ENCODE measurements at regions not wholly inside any gene's neighbourhood (a gene's known extent, or its start where the extent isn't known, plus 50 kb on each side); places are given as distances from the start of the nearest gene placed in this dataset.

DNA sequence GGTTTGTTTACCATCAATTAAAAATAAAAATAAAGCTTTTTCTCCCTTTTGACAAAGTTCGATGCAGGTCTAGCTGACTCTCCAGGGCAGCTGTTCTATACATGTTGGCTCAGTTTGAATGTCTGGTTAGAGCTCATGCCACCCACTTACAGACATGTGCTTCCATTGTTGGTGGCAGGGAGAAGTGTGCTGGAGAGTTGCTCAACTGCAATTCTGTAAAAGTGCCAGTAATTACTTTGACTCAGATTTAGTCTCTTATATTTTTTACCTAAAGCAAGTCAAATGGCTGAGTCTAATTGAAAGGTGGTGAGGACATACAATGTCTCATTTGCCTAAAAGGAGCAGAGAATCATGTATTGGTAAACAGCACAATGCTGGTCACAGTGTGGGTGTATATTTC lies 609.1 kb upstream of the SYT4 start:
- Mint-ChIP-seq H3K27ac (no peak overlapping the region), H3K9me3 (no peaks in the 10 kb centered on the region), H3K4me1 (no peaks in the 10 kb centered on the region), H3K27me3 (no peaks in the 10 kb centered on the region), H3K4me3 (no peak overlapping the region), H3K36me3 (ENCODE audit: low read depth) (no peaks in the 10 kb centered on the region)
- CTCF ChIA-PET: no interaction called here
- POLR2A ChIA-PET: no interaction called here
- no peak for DNase-seq

DNA sequence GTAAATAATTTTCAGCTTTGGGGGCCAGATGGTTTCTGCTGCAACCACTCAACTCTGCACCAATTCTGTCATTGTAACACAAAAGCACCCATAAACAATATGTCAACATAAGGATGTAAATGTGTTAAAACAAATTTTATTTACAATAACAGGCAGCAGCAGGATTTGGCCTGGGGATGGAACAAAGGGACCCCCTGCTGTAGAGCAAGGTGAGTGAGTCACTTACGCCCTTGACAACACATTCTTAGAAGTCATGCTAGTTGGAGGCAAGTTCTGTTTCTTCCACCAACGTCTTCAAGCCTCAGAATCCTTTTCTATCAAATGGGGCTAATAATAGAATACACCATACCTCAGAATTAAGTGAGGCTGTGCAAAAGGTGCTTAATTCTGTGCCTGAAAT lies 610.2 kb upstream of the SYT4 start:
- Mint-ChIP-seq H3K27me3 (no peaks in the 10 kb centered on the region), H3K27ac (no peak overlapping the region), H3K9me3 (no peaks in the 10 kb centered on the region), H3K4me3 (no peak overlapping the region), H3K36me3 (ENCODE audit: low read depth) (no peaks in the 10 kb centered on the region), H3K4me1 (no peaks in the 10 kb centered on the region)
- no peak for DNase-seq
- CTCF ChIA-PET: no interaction called here
- POLR2A ChIA-PET: no interaction called here

DNA sequence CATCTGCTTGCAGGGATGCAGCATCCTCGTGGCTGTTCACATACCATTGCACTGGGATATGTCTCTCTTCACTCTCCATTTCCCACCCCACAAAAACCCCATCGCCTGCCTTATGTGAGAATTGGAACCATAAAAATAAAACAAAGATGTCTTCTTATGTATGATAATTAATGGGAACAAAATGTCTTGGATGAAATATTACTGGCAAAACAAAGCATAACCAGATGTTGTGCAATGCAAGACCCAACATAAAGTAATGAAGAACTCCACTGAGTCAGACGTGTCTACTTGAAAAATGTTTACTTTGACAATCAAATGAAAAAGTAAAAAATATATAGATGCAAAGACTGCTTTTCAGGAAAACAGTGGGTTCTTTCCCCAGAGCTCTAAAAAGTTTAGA lies 611.3 kb upstream of the SYT4 start:
- no peaks in the 10 kb centered on the region for H3K36me3 Mint-ChIP-seq (ENCODE audit: low read depth)
- H3K27ac Mint-ChIP-seq: no peak overlapping the region
- POLR2A ChIA-PET: no interaction called here
- no peaks in the 10 kb centered on the region for H3K27me3 Mint-ChIP-seq
- no peak overlapping the region for H3K4me3 Mint-ChIP-seq
- no peak for DNase-seq
- no peaks in the 10 kb centered on the region for H3K4me1 Mint-ChIP-seq
- CTCF ChIA-PET: no interaction called here
- H3K9me3 Mint-ChIP-seq: no peaks in the 10 kb centered on the region

DNA sequence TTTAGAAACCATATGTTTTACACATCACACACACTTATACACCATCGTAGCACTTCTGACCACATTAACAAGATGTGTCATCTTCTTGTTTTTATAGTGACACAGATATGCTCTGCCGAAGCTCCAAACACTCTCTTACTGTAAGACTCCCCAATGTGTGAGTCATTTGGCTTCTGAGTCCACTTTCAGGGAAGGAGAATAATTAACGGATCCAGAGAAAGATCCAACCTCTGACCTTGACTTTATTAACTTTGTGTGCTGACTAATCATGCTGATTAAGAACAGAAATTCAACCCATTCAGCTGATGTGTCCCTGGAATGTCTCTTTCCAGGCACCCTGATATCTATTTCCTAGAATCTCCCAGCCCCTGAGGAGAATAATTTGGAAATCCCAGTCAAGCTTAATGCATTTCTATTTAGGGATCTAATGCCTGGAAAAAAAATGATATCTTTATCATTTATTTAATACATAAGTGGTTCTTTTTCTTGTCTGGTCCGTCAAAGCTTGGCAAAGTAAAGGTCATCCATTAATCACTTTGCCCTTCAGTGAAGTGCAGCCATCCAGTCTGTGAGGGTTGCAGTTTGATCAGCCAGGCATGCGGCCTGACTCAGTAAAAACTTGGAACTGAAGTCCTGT lies 615.8 kb upstream of the SYT4 start:
- Mint-ChIP-seq H3K27me3 (no peaks in the 10 kb centered on the region), H3K4me3 (no peak overlapping the region), H3K9me3 (peaks cover 2% of the 10 kb centered on the region), H3K4me1 (no peaks in the 10 kb centered on the region), H3K36me3 (ENCODE audit: low read depth) (no peaks in the 10 kb centered on the region), H3K27ac (no peak overlapping the region)
- DNase-seq: no peak
- POLR2A ChIA-PET: no interaction called here
- CTCF ChIA-PET: no interaction called here

DNA sequence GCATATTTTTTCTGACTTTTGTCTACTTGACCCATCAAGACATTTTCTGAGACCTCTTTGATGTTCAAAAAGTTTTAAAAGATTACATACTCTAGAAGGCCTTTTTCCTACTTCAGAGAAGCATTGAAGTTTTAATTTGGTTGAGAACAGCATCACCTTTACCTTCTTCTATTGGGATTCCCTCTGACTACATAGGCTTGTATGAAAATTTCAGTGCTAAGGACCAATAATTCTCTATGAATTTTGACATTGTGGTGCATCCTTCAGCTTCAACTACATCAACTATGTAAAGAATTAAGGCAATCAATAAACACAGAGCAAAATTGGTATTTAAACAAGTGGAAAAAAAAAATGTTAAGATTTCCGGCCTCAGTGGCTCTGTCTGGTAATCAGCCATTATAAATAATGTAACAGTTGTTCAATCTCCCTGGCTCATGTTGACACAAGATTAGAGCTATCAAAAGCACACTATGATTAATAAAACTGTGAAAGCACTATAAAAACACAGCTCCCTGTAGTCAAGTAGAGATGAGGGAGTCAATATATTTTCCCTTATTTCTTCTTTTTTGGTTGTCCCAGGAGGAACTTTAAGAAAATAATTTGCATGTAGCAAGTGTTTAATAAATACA lies 627.0 kb upstream of the SYT4 start:
- no peak for DNase-seq
- POLR2A ChIA-PET: no interaction called here
- Mint-ChIP-seq H3K27me3 (no peaks in the 10 kb centered on the region), H3K36me3 (ENCODE audit: low read depth) (no peaks in the 10 kb centered on the region), H3K4me3 (no peak overlapping the region), H3K27ac (no peak overlapping the region), H3K9me3 (no peaks in the 10 kb centered on the region), H3K4me1 (no peaks in the 10 kb centered on the region)
- CTCF ChIA-PET: no interaction called here

DNA sequence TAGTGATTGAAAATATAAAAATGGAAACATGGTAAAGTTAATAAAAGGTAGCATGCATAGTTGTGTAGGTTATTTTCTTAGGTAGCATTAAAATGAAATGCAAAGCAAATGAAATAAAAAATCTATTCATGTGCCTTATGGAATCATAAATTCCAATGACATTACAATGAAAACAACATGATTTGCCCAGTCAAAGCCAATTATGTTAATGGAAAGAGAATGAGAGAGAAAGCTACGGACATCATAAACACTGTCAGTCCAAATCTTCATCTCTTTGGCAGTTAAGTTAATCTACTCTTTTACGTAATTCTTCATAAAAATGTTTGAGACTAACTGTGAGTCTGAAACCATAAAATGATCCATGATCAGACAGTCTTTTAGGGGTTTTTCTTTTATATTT lies 636.7 kb upstream of the SYT4 start:
- H3K4me1 Mint-ChIP-seq: no peaks in the 10 kb centered on the region
- no peaks in the 10 kb centered on the region for H3K27me3 Mint-ChIP-seq
- no peak overlapping the region for H3K4me3 Mint-ChIP-seq
- H3K36me3 Mint-ChIP-seq (ENCODE audit: low read depth): no peaks in the 10 kb centered on the region
- H3K9me3 Mint-ChIP-seq: peaks cover 1% of the 10 kb centered on the region
- DNase-seq: no peak
- H3K27ac Mint-ChIP-seq: no peak overlapping the region
- CTCF ChIA-PET: no interaction called here
- POLR2A ChIA-PET: no interaction called here

DNA sequence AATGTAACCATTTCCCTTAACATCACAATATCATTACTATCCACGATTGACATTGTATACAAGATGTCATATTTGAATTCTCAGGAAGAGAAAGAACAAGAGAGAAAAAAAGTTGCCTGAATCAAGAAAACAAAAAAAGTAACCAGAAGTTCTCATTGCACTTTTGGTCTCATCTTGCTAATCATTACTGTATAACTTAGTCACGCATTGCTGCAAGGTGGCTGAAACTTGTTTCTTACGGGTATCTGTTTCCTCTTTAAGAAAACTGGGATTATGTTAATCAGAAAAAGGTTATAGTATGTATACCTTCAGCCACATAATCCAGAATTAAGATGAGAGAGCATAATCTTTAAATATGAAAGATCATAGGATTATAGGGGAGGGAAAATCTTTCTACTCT lies 639.7 kb upstream of the SYT4 start:
- ChIA-PET CTCF (no interaction called here), POLR2A (no interaction called here)
- H3K9me3 Mint-ChIP-seq: no peaks in the 10 kb centered on the region
- no peak overlapping the region for H3K27ac Mint-ChIP-seq
- H3K4me1 Mint-ChIP-seq: no peaks in the 10 kb centered on the region
- no peak overlapping the region for H3K4me3 Mint-ChIP-seq
- no peaks in the 10 kb centered on the region for H3K27me3 Mint-ChIP-seq
- DNase-seq: no peak
- H3K36me3 Mint-ChIP-seq (ENCODE audit: low read depth): no peaks in the 10 kb centered on the region

DNA sequence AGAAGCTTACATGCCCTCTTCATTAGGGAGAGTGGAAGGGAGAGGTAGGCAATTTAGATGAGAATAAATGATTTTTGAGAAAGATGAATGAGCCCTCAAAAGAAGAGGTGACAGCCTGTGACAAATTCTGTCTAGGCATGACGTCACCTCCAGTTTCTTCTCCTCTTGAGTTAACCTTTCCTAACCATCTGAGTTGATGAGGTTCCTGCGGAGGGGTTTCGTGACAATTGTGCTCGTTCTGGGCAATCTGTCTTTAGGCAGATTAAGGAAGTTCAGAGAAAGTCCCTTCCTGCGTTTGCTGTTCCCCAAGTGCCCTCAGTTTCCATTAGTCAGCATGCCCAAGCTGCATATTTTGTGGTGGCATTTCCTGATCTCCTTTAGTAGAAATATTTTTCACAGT lies 640.2 kb upstream of the SYT4 start:
- H3K27me3 Mint-ChIP-seq: no peaks in the 10 kb centered on the region
- CTCF ChIA-PET: no interaction called here
- DNase-seq: no peak
- H3K27ac Mint-ChIP-seq: no peak overlapping the region
- H3K36me3 Mint-ChIP-seq (ENCODE audit: low read depth): no peaks in the 10 kb centered on the region
- H3K4me3 Mint-ChIP-seq: no peak overlapping the region
- H3K9me3 Mint-ChIP-seq: no peaks in the 10 kb centered on the region
- H3K4me1 Mint-ChIP-seq: no peaks in the 10 kb centered on the region
- POLR2A ChIA-PET: no interaction called here

DNA sequence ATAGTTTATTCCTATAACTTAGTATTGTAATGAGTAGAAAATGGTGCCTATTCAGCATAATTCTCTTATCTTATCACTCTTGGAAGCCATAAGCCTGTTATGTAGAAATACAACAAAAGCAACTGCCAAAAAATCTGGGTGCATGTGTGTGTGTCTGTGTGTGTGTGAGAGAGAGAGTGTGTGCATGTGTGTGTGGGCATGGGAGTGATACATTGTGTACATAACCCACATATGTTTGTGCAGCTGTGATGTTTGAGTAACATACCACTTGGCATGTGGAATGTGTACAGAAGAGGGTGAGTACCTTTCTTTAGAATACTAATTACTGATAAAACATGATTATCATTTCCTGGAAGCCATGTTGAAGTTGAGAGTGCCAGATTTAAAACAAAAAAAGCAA lies 642.3 kb upstream of the SYT4 start:
- POLR2A ChIA-PET: no interaction called here
- Mint-ChIP-seq H3K4me1 (no peaks in the 10 kb centered on the region), H3K4me3 (no peak overlapping the region), H3K36me3 (ENCODE audit: low read depth) (no peaks in the 10 kb centered on the region), H3K27ac (no peak overlapping the region), H3K9me3 (no peaks in the 10 kb centered on the region), H3K27me3 (no peaks in the 10 kb centered on the region)
- CTCF ChIA-PET: interaction anchor here (0.7 kb wide), 1 partner anchor 13 kb away, joined by 3 read pairs; no protein-coding TSS in a partner anchor
- no peak for DNase-seq

DNA sequence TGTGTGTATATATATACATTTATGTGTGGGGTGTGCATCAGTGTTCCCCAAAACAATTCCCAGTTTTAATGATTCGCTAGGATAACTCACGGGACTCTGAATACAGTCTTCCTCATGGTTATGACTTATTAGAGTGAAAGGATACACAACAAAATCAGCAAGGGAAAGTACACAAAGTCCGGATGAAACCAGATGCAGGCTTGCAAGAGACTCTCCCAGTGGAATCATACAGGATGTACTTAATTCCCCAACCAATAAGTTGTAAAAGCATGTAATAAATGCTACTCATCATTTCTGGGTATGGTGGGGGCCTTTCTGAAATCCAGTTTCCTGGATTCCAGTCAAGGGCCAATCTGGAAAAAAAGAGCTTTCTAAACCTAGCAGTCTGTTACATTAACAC lies 654.1 kb upstream of the SYT4 start:
- Mint-ChIP-seq H3K27me3 (no peaks in the 10 kb centered on the region), H3K4me3 (no peak overlapping the region), H3K36me3 (ENCODE audit: low read depth) (no peaks in the 10 kb centered on the region)

DNA sequence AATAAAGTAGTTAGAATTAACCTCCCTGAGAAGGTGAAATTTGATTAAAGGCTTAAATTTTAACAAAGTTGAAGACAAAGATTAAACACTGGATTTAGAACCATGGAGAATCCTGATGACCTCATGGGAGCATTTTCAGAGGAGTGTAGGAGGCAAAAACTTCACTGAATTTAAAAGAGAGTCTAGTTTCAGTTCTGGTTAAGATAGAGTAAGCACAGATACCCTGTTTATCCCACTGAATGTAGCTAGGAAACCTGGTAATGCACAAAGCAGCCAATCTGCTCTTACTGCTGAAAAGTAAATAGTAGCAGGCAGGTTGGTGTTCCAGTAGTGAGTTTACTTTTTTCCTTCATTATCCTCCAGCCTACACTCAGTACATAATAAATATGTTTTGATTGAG lies 654.9 kb upstream of the SYT4 start:
- CTCF ChIA-PET: no interaction called here
- Mint-ChIP-seq H3K27me3 (no peaks in the 10 kb centered on the region), H3K36me3 (ENCODE audit: low read depth) (no peaks in the 10 kb centered on the region), H3K4me3 (no peak overlapping the region), H3K27ac (no peak overlapping the region), H3K9me3 (no peaks in the 10 kb centered on the region), H3K4me1 (no peaks in the 10 kb centered on the region)
- no peak for DNase-seq
- POLR2A ChIA-PET: no interaction called here

More for the DNA sequence above, 654.1 kb upstream of the SYT4 start:
- Mint-ChIP-seq H3K9me3 (no peaks in the 10 kb centered on the region), H3K4me1 (no peaks in the 10 kb centered on the region), H3K27ac (no peak overlapping the region)
- ChIA-PET POLR2A (no interaction called here), CTCF (no interaction called here)
- DNase-seq: no peak

DNA sequence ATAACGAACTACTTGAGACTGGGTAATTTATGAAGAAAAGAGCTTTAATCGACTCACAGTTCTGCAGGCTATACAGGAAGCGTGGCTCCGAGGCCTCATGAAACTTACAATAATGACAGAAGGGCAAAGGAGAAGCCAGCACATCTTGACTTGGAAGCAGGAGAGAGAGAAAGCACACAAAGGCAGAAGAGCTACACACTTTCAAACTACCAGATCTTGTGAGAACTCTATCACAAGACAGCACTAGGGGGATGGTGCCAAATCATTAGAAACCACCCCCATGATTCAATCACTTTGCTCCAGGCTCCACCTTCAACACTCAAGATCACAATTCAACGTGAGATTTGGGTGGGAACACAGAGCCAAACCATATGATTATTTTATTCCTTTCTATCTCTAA lies 655.9 kb upstream of the SYT4 start:
- Mint-ChIP-seq H3K27me3 (no peaks in the 10 kb centered on the region), H3K27ac (no peak overlapping the region), H3K9me3 (no peaks in the 10 kb centered on the region), H3K4me1 (no peaks in the 10 kb centered on the region), H3K4me3 (no peak overlapping the region), H3K36me3 (ENCODE audit: low read depth) (no peaks in the 10 kb centered on the region)
- POLR2A ChIA-PET: no interaction called here
- CTCF ChIA-PET: no interaction called here
- no peak for DNase-seq

DNA sequence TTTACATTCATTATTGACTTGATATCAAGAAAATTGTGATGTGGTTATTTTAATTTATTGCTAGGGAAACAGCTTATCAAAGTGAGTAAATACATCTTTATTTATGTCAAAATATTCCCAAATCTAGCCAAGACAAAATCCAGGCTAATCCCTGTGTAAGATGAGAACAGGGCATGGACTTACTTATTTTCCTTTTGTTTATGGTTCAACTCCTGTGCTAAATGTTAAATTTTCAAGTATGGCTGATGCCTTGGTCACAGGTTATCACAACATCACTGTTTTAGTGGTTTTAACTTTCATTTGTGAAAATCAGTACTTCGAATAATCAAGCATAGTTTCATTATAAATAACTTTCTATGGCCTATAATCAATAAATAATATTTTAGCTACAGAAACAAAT lies 657.0 kb upstream of the SYT4 start:
- no peak for DNase-seq
- Mint-ChIP-seq H3K27ac (no peak overlapping the region), H3K36me3 (ENCODE audit: low read depth) (no peaks in the 10 kb centered on the region), H3K4me1 (no peaks in the 10 kb centered on the region), H3K9me3 (peaks cover under 1% of the 10 kb centered on the region), H3K27me3 (no peaks in the 10 kb centered on the region), H3K4me3 (no peak overlapping the region)
- CTCF ChIA-PET: no interaction called here
- POLR2A ChIA-PET: no interaction called here

DNA sequence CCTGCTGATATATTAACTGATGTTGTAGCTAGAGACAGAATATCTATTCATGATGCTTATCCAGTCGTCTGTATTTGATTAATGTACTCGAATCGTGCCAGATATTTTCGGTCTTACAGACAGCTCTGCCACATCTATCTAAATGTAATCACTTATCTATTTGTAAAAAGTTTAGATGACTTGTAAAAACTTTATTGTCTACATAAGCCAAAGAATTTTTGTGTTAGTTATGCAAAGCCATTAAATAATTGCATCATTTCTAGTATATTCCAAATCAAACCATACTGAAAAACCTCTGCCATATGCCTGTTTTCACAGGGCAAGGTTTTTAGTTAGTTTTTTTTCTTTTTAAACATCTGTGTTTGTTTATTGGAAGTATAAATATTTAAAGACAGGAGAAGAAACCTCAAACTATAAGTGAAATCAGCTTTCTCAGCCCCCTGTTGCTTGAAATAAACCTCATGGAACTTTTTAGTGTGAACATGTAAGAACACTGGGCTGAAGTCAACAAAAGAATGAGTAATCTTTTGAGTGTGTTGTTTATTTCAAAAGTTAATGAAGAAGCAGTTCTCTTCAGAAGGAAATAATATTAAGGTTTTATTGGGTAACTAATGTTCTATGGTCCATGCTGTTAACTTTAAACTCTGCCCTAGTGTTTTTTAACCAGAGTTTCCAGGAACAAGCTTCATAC lies 657.6 kb upstream of the SYT4 start:
- POLR2A ChIA-PET: no interaction called here
- H3K36me3 Mint-ChIP-seq (ENCODE audit: low read depth): no peaks in the 10 kb centered on the region
- no peak for DNase-seq
- H3K4me3 Mint-ChIP-seq: no peak overlapping the region
- peaks cover 3% of the 10 kb centered on the region for H3K9me3 Mint-ChIP-seq
- H3K27me3 Mint-ChIP-seq: no peaks in the 10 kb centered on the region
- CTCF ChIA-PET: no interaction called here
- H3K27ac Mint-ChIP-seq: no peak overlapping the region
- no peaks in the 10 kb centered on the region for H3K4me1 Mint-ChIP-seq
